ENCODE measurements at regions not wholly inside any gene's neighbourhood (a gene's known extent, or its start where the extent isn't known, plus 50 kb on each side); places are given as distances from the start of the nearest gene placed in this dataset.

DNA sequence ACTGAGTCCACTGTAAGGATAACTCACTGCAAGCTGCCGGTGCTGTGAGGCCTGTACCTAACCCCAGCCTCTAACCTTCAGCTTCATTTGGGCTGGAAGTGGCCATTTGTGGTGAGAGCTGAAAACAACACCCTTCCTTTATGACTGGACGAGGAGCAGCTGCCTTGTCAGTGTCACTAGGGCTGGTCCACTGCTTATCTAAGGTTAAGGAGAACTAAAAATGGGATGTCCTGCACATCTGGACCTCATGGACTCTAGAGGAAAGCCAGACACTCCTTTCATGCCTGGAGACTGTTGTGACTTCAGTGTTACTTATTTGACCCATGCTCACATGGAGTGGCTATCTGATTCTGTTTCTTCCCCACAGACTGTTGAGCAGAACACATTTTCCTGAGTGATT, 139.9 kb downstream of the ZNF518B start:
- no peak overlapping the region for H3K27ac ChIP-seq
- no peaks in the 10 kb centered on the region for H3K27me3 ChIP-seq
- no peaks in the 10 kb centered on the region for H3K9me3 ChIP-seq
- intact Hi-C loops (cut with DNase I; ENCODE audit: low total_unique reads) (no loop called here), in situ Hi-C loops (cut with MboI; ENCODE audit: low pct_ligation_motif_present in 1 of 4, low pct_unique_long_range_greater_than_20kb in 1 of 4, low sequenced_read_pairs in 3 of 4) (no loop called here)
- no peak for TF ChIP-seq POLR2A (IDR thresholded peaks at IDR 0.05)
- no peak for TF ChIP-seq POLR2AphosphoS5 (IDR thresholded peaks at IDR 0.05)
- no peak for TF ChIP-seq EP300 (IDR thresholded peaks at IDR 0.05; ENCODE audit: low read depth)
- TF ChIP-seq, protein P1, sequence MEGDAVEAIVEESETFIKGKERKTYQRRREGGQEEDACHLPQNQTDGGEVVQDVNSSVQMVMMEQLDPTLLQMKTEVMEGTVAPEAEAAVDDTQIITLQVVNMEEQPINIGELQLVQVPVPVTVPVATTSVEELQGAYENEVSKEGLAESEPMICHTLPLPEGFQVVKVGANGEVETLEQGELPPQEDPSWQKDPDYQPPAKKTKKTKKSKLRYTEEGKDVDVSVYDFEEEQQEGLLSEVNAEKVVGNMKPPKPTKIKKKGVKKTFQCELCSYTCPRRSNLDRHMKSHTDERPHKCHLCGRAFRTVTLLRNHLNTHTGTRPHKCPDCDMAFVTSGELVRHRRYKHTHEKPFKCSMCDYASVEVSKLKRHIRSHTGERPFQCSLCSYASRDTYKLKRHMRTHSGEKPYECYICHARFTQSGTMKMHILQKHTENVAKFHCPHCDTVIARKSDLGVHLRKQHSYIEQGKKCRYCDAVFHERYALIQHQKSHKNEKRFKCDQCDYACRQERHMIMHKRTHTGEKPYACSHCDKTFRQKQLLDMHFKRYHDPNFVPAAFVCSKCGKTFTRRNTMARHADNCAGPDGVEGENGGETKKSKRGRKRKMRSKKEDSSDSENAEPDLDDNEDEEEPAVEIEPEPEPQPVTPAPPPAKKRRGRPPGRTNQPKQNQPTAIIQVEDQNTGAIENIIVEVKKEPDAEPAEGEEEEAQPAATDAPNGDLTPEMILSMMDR (IDR thresholded peaks at IDR 0.05), result no peak
- 38% methylated on average over 2 of the region's 2 CpGs; no CpG with 5 or more reads in 1 of the 2 donors for WGBS, 2 donors (ENCODE audit: low coverage in 1 of 2)
- DNase-seq, result no peak
- H3K4me1 ChIP-seq, result no peaks in the 10 kb centered on the region
- H3K4me3 ChIP-seq, result no peak overlapping the region
- no peaks in the 10 kb centered on the region for H3K36me3 ChIP-seq

DNA sequence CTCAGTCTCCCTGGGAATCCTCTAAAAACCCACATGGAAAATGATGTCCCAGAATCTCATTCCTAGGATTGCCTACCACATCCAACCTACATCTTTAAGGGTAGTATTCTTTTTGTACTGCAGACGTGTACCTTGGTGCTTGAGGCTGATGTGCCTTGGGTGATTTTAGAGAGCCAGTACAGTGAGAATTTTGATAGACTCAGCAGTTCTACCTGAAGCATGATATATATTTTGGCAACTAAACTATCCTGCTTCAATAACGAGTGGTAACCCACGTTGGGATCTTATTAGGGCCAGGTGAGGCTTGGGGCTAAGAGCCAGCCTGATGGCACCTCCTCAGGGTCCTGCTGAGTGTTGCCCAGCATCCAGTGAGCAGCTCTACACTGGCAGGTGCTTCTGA, 140.4 kb downstream of the ZNF518B start:
- H3K27ac ChIP-seq, result no peak overlapping the region
- TF ChIP-seq POLR2A (IDR thresholded peaks at IDR 0.05) (no peak), EP300 (IDR thresholded peaks at IDR 0.05; ENCODE audit: low read depth) (no peak), POLR2AphosphoS5 (IDR thresholded peaks at IDR 0.05) (no peak)
- TF ChIP-seq, protein P1 (IDR thresholded peaks at IDR 0.05), result no peak
- in situ Hi-C loops (cut with MboI; ENCODE audit: low pct_ligation_motif_present in 1 of 4, low pct_unique_long_range_greater_than_20kb in 1 of 4, low sequenced_read_pairs in 3 of 4), result no loop called here

DNA sequence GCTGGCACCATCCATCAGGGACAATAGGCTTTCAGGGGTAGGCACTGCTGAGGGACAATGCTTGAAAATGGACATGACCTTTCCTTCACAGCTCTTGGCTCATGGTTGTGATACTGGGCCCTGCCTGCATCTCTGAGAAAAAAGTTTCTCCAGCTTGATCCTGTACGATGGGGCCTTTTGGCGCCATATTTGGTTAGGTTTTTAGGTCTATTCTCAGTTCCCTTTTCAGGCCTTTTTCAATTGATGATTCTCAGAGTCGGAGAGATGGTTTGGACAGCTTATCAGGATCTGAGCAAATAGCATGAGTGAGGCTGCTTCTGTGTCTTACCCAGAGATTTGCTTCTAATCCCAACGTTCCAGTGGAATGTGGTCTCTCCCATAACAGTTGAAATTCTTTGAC, 141.6 kb downstream of the ZNF518B start:
- Histone ChIP-seq H3K4me3 (no peak overlapping the region), H3K9me3 (no peaks in the 10 kb centered on the region), H3K36me3 (no peaks in the 10 kb centered on the region), H3K27ac (no peak overlapping the region), H3K27me3 (no peaks in the 10 kb centered on the region), H3K4me1 (no peaks in the 10 kb centered on the region)
- no peak for DNase-seq
- in situ Hi-C loops (cut with MboI; ENCODE audit: low pct_ligation_motif_present in 1 of 4, low pct_unique_long_range_greater_than_20kb in 1 of 4, low sequenced_read_pairs in 3 of 4) (no loop called here), intact Hi-C loops (cut with DNase I; ENCODE audit: low total_unique reads) (loop anchor here (2.0 kb wide), 1 partner anchor 49 kb away; no protein-coding TSS in a partner anchor)
- TF ChIP-seq EP300 (IDR thresholded peaks at IDR 0.05; ENCODE audit: low read depth), result no peak
- TF ChIP-seq POLR2AphosphoS5 (IDR thresholded peaks at IDR 0.05), result no peak
- TF ChIP-seq, protein P1 (IDR thresholded peaks at IDR 0.05), result no peak
- no peak for TF ChIP-seq POLR2A (IDR thresholded peaks at IDR 0.05)
- WGBS, 2 donors (ENCODE audit: low coverage in 1 of 2), result 80 to 85% methylated on average over 1 to 4 of the region's 4 CpGs

More for the DNA sequence above, 140.4 kb downstream of the ZNF518B start:
- DNase-seq, result no peak
- H3K4me3 ChIP-seq, result no peak overlapping the region
- no peaks in the 10 kb centered on the region for H3K9me3 ChIP-seq
- no peaks in the 10 kb centered on the region for H3K36me3 ChIP-seq
- H3K4me1 ChIP-seq, result no peaks in the 10 kb centered on the region
- intact Hi-C loops (cut with DNase I; ENCODE audit: low total_unique reads), result no loop called here
- 76% methylated on average over 3 of the region's 3 CpGs; no CpG with 5 or more reads in 1 of the 2 donors for WGBS, 2 donors (ENCODE audit: low coverage in 1 of 2)
- H3K27me3 ChIP-seq, result no peaks in the 10 kb centered on the region

DNA sequence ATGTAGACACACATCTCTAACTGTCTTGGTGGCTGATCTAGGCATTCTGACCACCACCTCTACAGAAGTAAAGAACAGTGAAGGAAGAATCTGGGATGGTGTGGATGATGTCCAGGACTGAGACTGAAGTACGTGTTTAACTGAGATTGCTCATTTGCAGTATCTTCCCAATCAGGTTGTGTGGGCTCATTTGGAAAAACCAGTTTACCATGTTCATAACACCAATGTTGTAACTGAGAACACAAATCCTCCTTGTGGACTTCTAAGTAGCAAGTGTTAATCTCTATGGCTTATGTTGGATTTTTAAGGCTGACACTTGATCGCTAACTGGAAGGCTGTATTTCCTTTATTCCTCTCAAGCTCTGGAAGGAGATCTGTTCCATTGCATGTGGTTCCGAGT, 144.7 kb downstream of the ZNF518B start:
- Histone ChIP-seq H3K4me3 (no peak overlapping the region), H3K9me3 (no peaks in the 10 kb centered on the region), H3K27ac (no peak overlapping the region), H3K36me3 (no peaks in the 10 kb centered on the region), H3K27me3 (no peaks in the 10 kb centered on the region), H3K4me1 (no peaks in the 10 kb centered on the region)
- WGBS, 2 donors (ENCODE audit: low coverage in 1 of 2), result 87 to 93% methylated on average over 2 to 3 of the region's 3 CpGs
- in situ Hi-C loops (cut with MboI; ENCODE audit: low pct_ligation_motif_present in 1 of 4, low pct_unique_long_range_greater_than_20kb in 1 of 4, low sequenced_read_pairs in 3 of 4) (no loop called here), intact Hi-C loops (cut with DNase I; ENCODE audit: low total_unique reads) (no loop called here)
- TF ChIP-seq, protein P1 (IDR thresholded peaks at IDR 0.05), result no peak
- TF ChIP-seq POLR2A (IDR thresholded peaks at IDR 0.05), result no peak
- TF ChIP-seq POLR2AphosphoS5 (IDR thresholded peaks at IDR 0.05), result no peak
- TF ChIP-seq EP300 (IDR thresholded peaks at IDR 0.05; ENCODE audit: low read depth), result no peak
- no peak for DNase-seq

Measured in transverse colon (tissue), 4 donors.